Astrocyte (in vitro differentiated cells and primary cell): ENCODE measurements at regions not wholly inside any gene's neighbourhood (a gene's known extent, or its start where the extent isn't known, plus 50 kb on each side); places are given as distances from the start of the nearest gene placed in this dataset.

ENCODE experiments used
- DNase-seq: peaks from one replicate; pipeline ENCODE4 v3.0.0-alpha.2; 2010; ENCODE audit warnings: low read depth
- FAIRE-seq: peaks from 2 replicates; lab custom pipeline; 2011; peaks lifted over from hg19 to GRCh38; lab: Jason Lieb, UNC
- H2AFZ ChIP-seq: 2 replicates; pipeline ENCODE4 v1.6.0; 2012; ENCODE audit warnings: low read depth, low read length, inconsistent platforms
- H3K27ac ChIP-seq: 2 replicates; pipeline ENCODE4 v1.5.1; 2011; ENCODE audit warnings: low read depth, low read length, inconsistent platforms
- H3K27me3 ChIP-seq: 2 replicates; pipeline ENCODE4 v1.6.0; 2011; ENCODE audit warnings: low read length, inconsistent platforms; ENCODE audit not compliant: insufficient read depth
- H3K36me3 ChIP-seq: 2 replicates; pipeline ENCODE4 v1.5.1; 2011; ENCODE audit warnings: low read length, inconsistent platforms; ENCODE audit not compliant: insufficient read depth
- H3K4me1 ChIP-seq: 2 replicates; pipeline ENCODE4 v1.5.1; 2011; ENCODE audit warnings: low read length, inconsistent platforms; ENCODE audit not compliant: insufficient read depth
- H3K4me2 ChIP-seq: 2 replicates; pipeline ENCODE4 v1.6.0; 2012; ENCODE audit warnings: low read length, inconsistent platforms
- H3K4me3 ChIP-seq: 2 replicates; pipeline ENCODE4 v1.5.1; 2011; ENCODE audit warnings: low read depth, mild to moderate bottlenecking, low read length, inconsistent platforms; ENCODE audit not compliant: insufficient read depth
- H3K79me2 ChIP-seq: 2 replicates; pipeline ENCODE4 v1.6.0; 2012; ENCODE audit warnings: mild to moderate bottlenecking, low read length, inconsistent platforms; ENCODE audit not compliant: insufficient read depth
- H3K9ac ChIP-seq: 2 replicates; pipeline ENCODE4 v1.6.0; 2012; ENCODE audit warnings: mild to moderate bottlenecking, low read length, inconsistent platforms
- H3K9me3 ChIP-seq: 2 replicates; pipeline ENCODE4 v1.5.1; 2012; ENCODE audit warnings: low read depth, mild to moderate bottlenecking, low read length, inconsistent platforms; ENCODE audit not compliant: insufficient read depth
- H4K20me1 ChIP-seq: 2 replicates; pipeline ENCODE4 v1.6.0; 2012; ENCODE audit warnings: low read length, inconsistent platforms; ENCODE audit not compliant: insufficient read depth
- H3K27ac Mint-ChIP-seq: one replicate; pipeline ENCODE4 v1.8.0; 2021; ENCODE audit warnings: mild to moderate bottlenecking, mixed read lengths; ENCODE audit not compliant: unreplicated experiment
- H3K27me3 Mint-ChIP-seq: one replicate; pipeline ENCODE4 v1.8.0; 2021; ENCODE audit warnings: low read depth, mixed read lengths; ENCODE audit not compliant: unreplicated experiment
- H3K36me3 Mint-ChIP-seq: one replicate; pipeline ENCODE4 v1.8.0; 2021; ENCODE audit warnings: low read depth, mixed read lengths; ENCODE audit not compliant: unreplicated experiment
- H3K4me1 Mint-ChIP-seq: one replicate; pipeline ENCODE4 v1.8.0; 2021; ENCODE audit warnings: low read depth, mixed read lengths; ENCODE audit not compliant: unreplicated experiment
- H3K4me3 Mint-ChIP-seq: one replicate; pipeline ENCODE4 v1.8.0; 2021; ENCODE audit warnings: mild to moderate bottlenecking, moderate library complexity, mixed read lengths; ENCODE audit not compliant: unreplicated experiment
- H3K9me3 Mint-ChIP-seq: one replicate; pipeline ENCODE4 v1.8.0; 2021; ENCODE audit warnings: mild to moderate bottlenecking, mixed read lengths; ENCODE audit not compliant: unreplicated experiment
- CTCF ChIP-seq: IDR thresholded peaks from 2 replicates; pipeline ENCODE4 v1.5.1; 2011; ENCODE audit warnings: low read depth, mild to moderate bottlenecking, inconsistent platforms, low read length, moderate library complexity; ENCODE audit not compliant: insufficient read depth
- EZH2 ChIP-seq: IDR thresholded peaks from 2 replicates; pipeline ENCODE4 v1.6.1; 2012; ENCODE audit warnings: mild to moderate bottlenecking, low read length, inconsistent platforms; ENCODE audit not compliant: insufficient read depth

GRCh38 chr6:78552435-78552834 is 314.9 kb upstream of the IRAK1BP1 start:
- Histone ChIP-seq H3K4me1 (no peaks in the 10 kb centered on the region), H3K79me2 (no peaks in the 10 kb centered on the region), H3K4me3 (no peak overlapping the region), H3K9ac (no peak overlapping the region), H3K36me3 (no peaks in the 10 kb centered on the region), H3K9me3 (peaks cover 4% of the 10 kb centered on the region), H2AFZ (no peak overlapping the region), H4K20me1 (no peaks in the 10 kb centered on the region), H3K27me3 (no peaks in the 10 kb centered on the region), H3K27ac (no peak overlapping the region), H3K4me2 (no peak overlapping the region)
- no peaks in the 10 kb centered on the region for H3K27me3 Mint-ChIP-seq
- H3K4me1 Mint-ChIP-seq = no peaks in the 10 kb centered on the region
- no peak overlapping the region for H3K27ac Mint-ChIP-seq
- DNase-seq = no peak
- no peak overlapping the region for H3K4me3 Mint-ChIP-seq
- FAIRE-seq = no peak
- H3K36me3 Mint-ChIP-seq = peaks cover 2% of the 10 kb centered on the region
- no peak for TF ChIP-seq CTCF
- no peak for TF ChIP-seq EZH2
- peaks cover 9% of the 10 kb centered on the region for H3K9me3 Mint-ChIP-seq

GRCh38 chr6:78554341-78554740 is 313.0 kb upstream of the IRAK1BP1 start:
- no peaks in the 10 kb centered on the region for H3K79me2 ChIP-seq

More at GRCh38 chr6:78554341-78554740, 313.0 kb upstream of the IRAK1BP1 start:
- no peak for FAIRE-seq
- no peak overlapping the region for H3K9ac ChIP-seq
- no peaks in the 10 kb centered on the region for H3K27me3 ChIP-seq
- H3K9me3 ChIP-seq = peaks cover 4% of the 10 kb centered on the region
- Mint-ChIP-seq H3K36me3 (peaks cover 2% of the 10 kb centered on the region), H3K27ac (no peak overlapping the region), H3K9me3 (peaks cover 9% of the 10 kb centered on the region), H3K4me3 (no peak overlapping the region), H3K4me1 (no peaks in the 10 kb centered on the region), H3K27me3 (no peaks in the 10 kb centered on the region)
- H2AFZ ChIP-seq = no peak overlapping the region
- H3K4me1 ChIP-seq = no peaks in the 10 kb centered on the region
- H3K27ac ChIP-seq = no peak overlapping the region
- DNase-seq = no peak
- no peaks in the 10 kb centered on the region for H4K20me1 ChIP-seq
- no peaks in the 10 kb centered on the region for H3K36me3 ChIP-seq
- TF ChIP-seq CTCF (no peak), EZH2 (no peak)
- H3K4me2 ChIP-seq = no peak overlapping the region
- H3K4me3 ChIP-seq = no peak overlapping the region
